ENCODE measurements at regions not wholly inside any gene's neighbourhood (a gene's known extent, or its start where the extent isn't known, plus 50 kb on each side); places are given as distances from the start of the nearest gene placed in this dataset.
A peak's percentile ranks its signal among the peaks of the same experiment; 100 is the strongest.
"Not testable (repeated sequence)": the region's sequence is repeated elsewhere in the genome, so short reads cannot be mapped to it uniquely, and the experiment has no call there.

- H3K27ac Mint-ChIP-seq: no peak overlapping the region
- no peak overlapping the region for H3K4me3 Mint-ChIP-seq
- no peaks in the 10 kb centered on the region for H3K4me1 Mint-ChIP-seq
- H3K9me3 Mint-ChIP-seq: peaks cover 0 to 8% (median 0%) of the 10 kb centered on the region in 9 donors
- DNase-seq (no peak), ATAC-seq (no peak)
- H3K36me3 Mint-ChIP-seq: no peaks in the 10 kb centered on the region
- H3K27me3 Mint-ChIP-seq: peaks cover 21 to 63% (median 34%) of the 10 kb centered on the region in 5 donors
- POLR2A ChIA-PET: no interaction called here
These were observed 106.8 kb upstream of the RPH3A start for GRCh38 chr12:112684742-112685141.

- no peak overlapping the region for H3K27ac Mint-ChIP-seq
- POLR2A ChIA-PET: no interaction called here
- H3K36me3 Mint-ChIP-seq: no peaks in the 10 kb centered on the region
- no peak for DNase-seq
- no peak overlapping the region for H3K4me3 Mint-ChIP-seq
- peaks cover 21 to 63% (median 37%) of the 10 kb centered on the region in 5 donors for H3K27me3 Mint-ChIP-seq
- peaks cover 0 to 6% (median 0%) of the 10 kb centered on the region in 9 donors for H3K9me3 Mint-ChIP-seq
- no peaks in the 10 kb centered on the region for H3K4me1 Mint-ChIP-seq
- ATAC-seq: no peak
These were observed 106.2 kb upstream of the RPH3A start for GRCh38 chr12:112685321-112685720.

GRCh38 chr12:112686373-112686772, 105.2 kb upstream of the RPH3A start:
- no peak overlapping the region for H3K4me3 Mint-ChIP-seq
- H3K4me1 Mint-ChIP-seq: no peaks in the 10 kb centered on the region
- H3K9me3 Mint-ChIP-seq: peaks cover 0 to 6% (median 0%) of the 10 kb centered on the region in 9 donors
- peaks cover 21 to 56% (median 33%) of the 10 kb centered on the region in 5 donors for H3K27me3 Mint-ChIP-seq
- H3K27ac Mint-ChIP-seq: no peak overlapping the region
- no peaks in the 10 kb centered on the region for H3K36me3 Mint-ChIP-seq
- DNase-seq (no peak), ATAC-seq (no peak)
- POLR2A ChIA-PET: no interaction called here

GRCh38 chr12:112694065-112694464, 97.5 kb upstream of the RPH3A start:
- H3K27ac Mint-ChIP-seq: no peak overlapping the region
- no peak for ATAC-seq
- H3K4me3 Mint-ChIP-seq: no peak overlapping the region
- no peak for DNase-seq
- peaks cover 0 to 2% (median 0%) of the 10 kb centered on the region in 4 donors for H3K4me1 Mint-ChIP-seq
- H3K36me3 Mint-ChIP-seq: no peaks in the 10 kb centered on the region
- H3K9me3 Mint-ChIP-seq: peaks cover 0 to 11% (median 1%) of the 10 kb centered on the region in 9 donors
- H3K27me3 Mint-ChIP-seq: peaks cover 14 to 35% (median 27%) of the 10 kb centered on the region in 5 donors
- POLR2A ChIA-PET: no interaction called here

- DNase-seq, ATAC-seq, H3K4me1 Mint-ChIP-seq, POLR2A ChIA-PET, H3K4me3 Mint-ChIP-seq, H3K36me3 Mint-ChIP-seq, H3K27ac Mint-ChIP-seq: not testable (repeated sequence)
- Mint-ChIP-seq H3K9me3 (peaks cover 0 to 11% (median 0%) of the 10 kb centered on the region in 9 donors), H3K27me3 (peaks cover 22 to 48% (median 27%) of the 10 kb centered on the region in 5 donors)
These were observed 94.1 kb upstream of the RPH3A start for GRCh38 chr12:112697441-112697840.

GRCh38 chr12:112705037-112705632, 86.4 kb upstream of the RPH3A start:
- Mint-ChIP-seq H3K27me3 (peaks cover 16 to 50% (median 30%) of the 10 kb centered on the region in 5 donors), H3K4me3 (no peak overlapping the region)

GRCh38 chr12:112710414-112710813, 81.1 kb upstream of the RPH3A start:
- Mint-ChIP-seq H3K36me3 (no peaks in the 10 kb centered on the region), H3K27ac (no peak overlapping the region), H3K4me1 (peaks cover 0 to 2% (median 0%) of the 10 kb centered on the region in 4 donors), H3K27me3 (peaks cover 2 to 27% (median 16%) of the 10 kb centered on the region in 5 donors), H3K9me3 (no peaks in the 10 kb centered on the region), H3K4me3 (no peak overlapping the region)
- DNase-seq: no peak
- POLR2A ChIA-PET: no interaction called here
- no peak for ATAC-seq

More at GRCh38 chr12:112705037-112705632, 86.4 kb upstream of the RPH3A start:
- Mint-ChIP-seq H3K27ac (no peak overlapping the region), H3K9me3 (no peaks in the 10 kb centered on the region), H3K36me3 (no peaks in the 10 kb centered on the region), H3K4me1 (no peaks in the 10 kb centered on the region)
- POLR2A ChIA-PET: no interaction called here
- no peak for DNase-seq
- no peak for ATAC-seq

GRCh38 chr12:112711026-112711425, 80.5 kb upstream of the RPH3A start:
- ATAC-seq (no peak), DNase-seq (no peak)
- Mint-ChIP-seq H3K27ac (no peak overlapping the region), H3K4me1 (peaks cover 0 to 2% (median 0%) of the 10 kb centered on the region in 4 donors), H3K9me3 (no peaks in the 10 kb centered on the region), H3K4me3 (no peak overlapping the region), H3K27me3 (peaks cover 2 to 27% (median 16%) of the 10 kb centered on the region in 5 donors), H3K36me3 (no peaks in the 10 kb centered on the region)
- POLR2A ChIA-PET: no interaction called here

GRCh38 chr12:112711507-112711906, 80.0 kb upstream of the RPH3A start:
- Mint-ChIP-seq H3K4me1 (peaks cover 0 to 2% (median 0%) of the 10 kb centered on the region in 4 donors), H3K27ac (no peak overlapping the region), H3K4me3 (no peak overlapping the region), H3K36me3 (no peaks in the 10 kb centered on the region), H3K27me3 (peaks cover 4 to 29% (median 16%) of the 10 kb centered on the region in 5 donors), H3K9me3 (peaks cover 0 to 2% (median 0%) of the 10 kb centered on the region in 9 donors)
- POLR2A ChIA-PET: no interaction called here
- DNase-seq: no peak
- ATAC-seq: no peak

- DNase-seq, H3K9me3 Mint-ChIP-seq, H3K4me3 Mint-ChIP-seq, H3K4me1 Mint-ChIP-seq, ATAC-seq, H3K36me3 Mint-ChIP-seq, POLR2A ChIA-PET: not testable (repeated sequence)
- H3K27ac Mint-ChIP-seq: peak overlapping the region in 1 of 10 donors; percentile 70
- peaks cover 8 to 27% (median 16%) of the 10 kb centered on the region in 5 donors for H3K27me3 Mint-ChIP-seq
These were observed 78.8 kb upstream of the RPH3A start for GRCh38 chr12:112712751-112713150.

- ATAC-seq: no peak
- no peak overlapping the region for H3K4me3 Mint-ChIP-seq
- no peaks in the 10 kb centered on the region for H3K36me3 Mint-ChIP-seq
- H3K9me3 Mint-ChIP-seq: peaks cover 0 to 3% (median 0%) of the 10 kb centered on the region in 9 donors
- POLR2A ChIA-PET: no interaction called here
- no peak for DNase-seq
- H3K27me3 Mint-ChIP-seq: peaks cover 5 to 20% (median 12%) of the 10 kb centered on the region in 5 donors
- H3K4me1 Mint-ChIP-seq: peaks cover 0 to 2% (median 0%) of the 10 kb centered on the region in 4 donors
- H3K27ac Mint-ChIP-seq: no peak overlapping the region
These were observed 78.1 kb upstream of the RPH3A start for GRCh38 chr12:112713471-112713870.

GRCh38 chr12:112714166-112714710, 77.3 kb upstream of the RPH3A start:
- POLR2A ChIA-PET: no interaction called here
- H3K27ac Mint-ChIP-seq: no peak overlapping the region
- H3K4me1 Mint-ChIP-seq: peaks cover 0 to 2% (median 0%) of the 10 kb centered on the region in 4 donors
- peaks cover 7 to 20% (median 11%) of the 10 kb centered on the region in 5 donors for H3K27me3 Mint-ChIP-seq
- H3K9me3 Mint-ChIP-seq: peaks cover 0 to 3% (median 0%) of the 10 kb centered on the region in 9 donors
- ATAC-seq (no peak), DNase-seq (no peak)
- H3K4me3 Mint-ChIP-seq: no peak overlapping the region
- no peaks in the 10 kb centered on the region for H3K36me3 Mint-ChIP-seq

- Mint-ChIP-seq H3K27me3 (peaks cover 8 to 19% (median 14%) of the 10 kb centered on the region in 5 donors), H3K4me3 (no peak overlapping the region), H3K4me1 (peaks cover 0 to 2% (median 0%) of the 10 kb centered on the region in 4 donors), H3K36me3 (no peaks in the 10 kb centered on the region), H3K27ac (peak overlapping the region in 1 of 10 donors; percentile 61), H3K9me3 (peaks cover 0 to 4% (median 0%) of the 10 kb centered on the region in 9 donors)
- ATAC-seq (no peak), DNase-seq (no peak)
- POLR2A ChIA-PET: no interaction called here
These were observed 75.2 kb upstream of the RPH3A start for GRCh38 chr12:112716099-112717093.

Measured in naive thymus-derived CD8-positive, alpha-beta T cell (primary cell).